IMR-90 (cell line): ENCODE measurements at regions not wholly inside any gene's neighbourhood (a gene's known extent, or its start where the extent isn't known, plus 50 kb on each side); places are given as distances from the start of the nearest gene placed in this dataset.

Experiments
- ATAC-seq: fragments of 200-7000 bp; cut with Tn5 transposase; 2 replicates; pipeline ENCODE4 v1.9.1; 2020; ENCODE audit warnings: low read depth, mild to moderate bottlenecking, moderate library complexity
- BruUV-seq: library from RNA; stranded (reverse); fragments of 400-500 nt; replicated peaks from 2 replicates; lab custom pipeline; 2021; lab: Mats Ljungman, UMichigan
- CTCF ChIA-PET: fragments of 300-600 bp; formaldehyde crosslinking; extraction: SDS; loops from one replicate; lab custom pipeline; 2021; ENCODE audit warnings: antibody characterized with exemption; lab: Yijun Ruan, JAX
- POLR2A ChIA-PET: fragments of 300-600 bp; sonication (Branson Sonifier 250); formaldehyde crosslinking; loops from one replicate; lab custom pipeline; 2022; ENCODE audit warnings: antibody characterized with exemption; ENCODE audit not compliant: unreplicated experiment; lab: Charles Lee
- DNase-seq: peaks from one replicate; pipeline ENCODE4 v3.0.0; 2013
- H2AFZ ChIP-seq: replicated peaks from 2 replicates; pipeline ENCODE3; 2013; ENCODE audit warnings: low read length, mild to moderate bottlenecking; ENCODE audit not compliant: poor library complexity
- H2AK5ac ChIP-seq: 2 replicates; pipeline ENCODE4 v1.6.1; 2013; ENCODE audit warnings: low read depth, low read length, inconsistent platforms
- H2AK9ac ChIP-seq: replicated peaks from 2 replicates; pipeline ENCODE3; 2013; ENCODE audit warnings: mild to moderate bottlenecking, low read depth, low read length, moderate library complexity; ENCODE audit not compliant: poor library complexity
- H2BK120ac ChIP-seq: 2 replicates; pipeline ENCODE4 v1.6.1; 2013; ENCODE audit warnings: low read depth, low read length, inconsistent platforms
- H2BK15ac ChIP-seq: 3 replicates; pipeline ENCODE4 v1.6.1; 2013; ENCODE audit warnings: low read depth, low read length, inconsistent platforms
- H2BK20ac ChIP-seq: 2 replicates; pipeline ENCODE4 v1.6.1; 2013; ENCODE audit warnings: low read depth, mild to moderate bottlenecking, inconsistent platforms, low read length, moderate library complexity
- H2BK5ac ChIP-seq: 2 replicates; pipeline ENCODE4 v1.6.1; 2013; ENCODE audit warnings: mild to moderate bottlenecking, low read depth, low read length, inconsistent platforms; ENCODE audit not compliant: poor library complexity, severe bottlenecking
- H3K14ac ChIP-seq: replicated peaks from 2 replicates; pipeline ENCODE4 v1.6.1; 2013; ENCODE audit warnings: low read depth, low read length, inconsistent platforms
- H3K18ac ChIP-seq: 2 replicates; pipeline ENCODE4 v1.6.1; 2013; ENCODE audit warnings: low read depth, low read length, control low read depth
- H3K23ac ChIP-seq: 2 replicates; pipeline ENCODE4 v1.6.1; 2013; ENCODE audit warnings: low read depth, low read length, inconsistent platforms
- H3K27ac ChIP-seq: 2 replicates; pipeline ENCODE4 v1.5.1; 2013; ENCODE audit warnings: mild to moderate bottlenecking, control low read depth, low read length; ENCODE audit not compliant: insufficient read depth
- H3K27me3 ChIP-seq: 2 replicates; pipeline ENCODE4 v1.6.1; 2013; ENCODE audit warnings: low read length; ENCODE audit not compliant: control insufficient read depth, insufficient read depth
- H3K36me3 ChIP-seq: 2 replicates; pipeline ENCODE4 v1.6.1; 2013; ENCODE audit warnings: low read length, mixed read lengths; ENCODE audit not compliant: control insufficient read depth, insufficient read depth
- H3K4ac ChIP-seq: 2 replicates; pipeline ENCODE4 v1.6.1; 2013; ENCODE audit warnings: low read depth, low read length, inconsistent platforms
- H3K4me1 ChIP-seq: 2 replicates; pipeline ENCODE4 v1.6.1; 2013; ENCODE audit warnings: low read length, mixed read lengths; ENCODE audit not compliant: control insufficient read depth, insufficient read depth
- H3K4me2 ChIP-seq: 2 replicates; pipeline ENCODE4 v1.6.1; 2013; ENCODE audit warnings: low read depth, mild to moderate bottlenecking, control low read depth, low read length, moderate library complexity
- H3K4me3 ChIP-seq: 2 replicates; pipeline ENCODE4 v1.5.1; 2013; ENCODE audit warnings: low read depth, mild to moderate bottlenecking, control low read depth, low read length, moderate library complexity; ENCODE audit not compliant: insufficient read depth
- H3K56ac ChIP-seq: 2 replicates; pipeline ENCODE4 v1.6.1; 2013; ENCODE audit warnings: low read length, inconsistent platforms; ENCODE audit not compliant: insufficient read depth; ENCODE audit errors: extremely low read depth
- H3K79me1 ChIP-seq, 2 experiments: 2 replicates each; pipeline ENCODE4 v1.6.1; 2013; ENCODE audit warnings: low read length in 2 of 2, inconsistent platforms in 1 of 2, low read depth in 1 of 2
- H3K9ac ChIP-seq: 2 replicates; pipeline ENCODE4 v1.6.1; 2013; ENCODE audit warnings: low read depth, low read length, control low read depth
- H3K9me1 ChIP-seq: 2 replicates; pipeline ENCODE4 v1.6.1; 2013; ENCODE audit warnings: low read length, inconsistent platforms; ENCODE audit not compliant: insufficient read depth
- H3K9me3 ChIP-seq: 2 replicates; pipeline ENCODE4 v1.6.1; 2013; ENCODE audit warnings: low read length; ENCODE audit not compliant: control insufficient read depth, insufficient read depth
- H4K20me1 ChIP-seq: 2 replicates; pipeline ENCODE4 v1.6.1; 2013; ENCODE audit warnings: low read length, inconsistent platforms; ENCODE audit not compliant: insufficient read depth
- H4K5ac ChIP-seq: 2 replicates; pipeline ENCODE4 v1.6.1; 2013; ENCODE audit warnings: mild to moderate bottlenecking, low read depth, low read length, control low read depth
- H4K8ac ChIP-seq, 2 experiments: 2 replicates each; pipeline ENCODE4 v1.6.1; 2013; ENCODE audit warnings: low read depth in 2 of 2, low read length in 2 of 2, control low read depth in 1 of 2, inconsistent platforms in 1 of 2
- H4K91ac ChIP-seq: 2 replicates; pipeline ENCODE4 v1.6.1; 2013; ENCODE audit warnings: low read depth, low read length, inconsistent platforms; ENCODE audit not compliant: insufficient read depth
- BHLHE40 ChIP-seq: fragments of 150-350 bp; IDR thresholded peaks from 2 replicates; pipeline ENCODE4 v1.6.1; 2016; ENCODE audit warnings: mild to moderate bottlenecking, low read depth, low read length
- CHD1 ChIP-seq: IDR thresholded peaks from 2 replicates; pipeline ENCODE4 v1.6.1; 2012; ENCODE audit warnings: low read depth, low read length, improper control_type of control experiment
- FOS ChIP-seq: fragments of 150-350 bp; IDR thresholded peaks from 2 replicates; pipeline ENCODE4 v1.6.1; 2016; ENCODE audit warnings: low read depth, low read length
- MAZ ChIP-seq: IDR thresholded peaks from 2 replicates; pipeline ENCODE4 v1.6.1; 2012; ENCODE audit warnings: low read depth, mild to moderate bottlenecking, low read length, improper control_type of control experiment, moderate library complexity, borderline replicate concordance
- POLR2A ChIP-seq: IDR thresholded peaks from 2 replicates; pipeline ENCODE4 v1.6.1; 2012; ENCODE audit warnings: mild to moderate bottlenecking, low read depth, low read length
- RCOR1 ChIP-seq: IDR thresholded peaks from 2 replicates; pipeline ENCODE4 v1.6.1; 2012; ENCODE audit warnings: mild to moderate bottlenecking, low read length, improper control_type of control experiment; ENCODE audit not compliant: insufficient replicate concordance
- RFX5 ChIP-seq: IDR thresholded peaks from 2 replicates; pipeline ENCODE4 v1.8.0; 2012; ENCODE audit warnings: low read depth, mild to moderate bottlenecking, low read length, moderate library complexity
- dilution Hi-C: fragments of 300-500 bp; cut with HindIII; formaldehyde crosslinking; loops from one replicate; pipeline ENCODE4 v1.14.3; 2018; ENCODE audit warnings: low sequenced_read_pairs; ENCODE audit not compliant: unreplicated experiment
- in situ Hi-C: fragments of 300-500 bp; cut with MboI; formaldehyde crosslinking; loops from 3 replicates; pipeline ENCODE4 v1.14.3; 2019; ENCODE audit warnings: low sequenced_read_pairs, inconsistent platforms, mixed read lengths
- intact Hi-C: fragments of 100-400 bp; cut with micrococcal nuclease; formaldehyde crosslinking; loops from 2 replicates; pipeline ENCODE4 v1.10.0; 2022
- TF ChIP-seq, protein P1 (sequence below): conservative IDR thresholded peaks from 2 replicates; pipeline ENCODE4 v1.5.1; 2012; ENCODE audit warnings: mild to moderate bottlenecking, low read depth, low read length, improper control_type of control experiment
- TF ChIP-seq, protein P2 (sequence below): fragments of 150-350 bp; IDR thresholded peaks from 2 replicates; pipeline ENCODE4 v1.6.1; 2016; ENCODE audit warnings: low read depth, mild to moderate bottlenecking, low read length, moderate library complexity, borderline replicate concordance
- TF ChIP-seq, protein P3 (sequence below): fragments of 150-350 bp; IDR thresholded peaks from 2 replicates; pipeline ENCODE4 v1.6.1; 2017; ENCODE audit warnings: mild to moderate bottlenecking, antibody characterized with exemption, low read length, low read depth

DNA sequence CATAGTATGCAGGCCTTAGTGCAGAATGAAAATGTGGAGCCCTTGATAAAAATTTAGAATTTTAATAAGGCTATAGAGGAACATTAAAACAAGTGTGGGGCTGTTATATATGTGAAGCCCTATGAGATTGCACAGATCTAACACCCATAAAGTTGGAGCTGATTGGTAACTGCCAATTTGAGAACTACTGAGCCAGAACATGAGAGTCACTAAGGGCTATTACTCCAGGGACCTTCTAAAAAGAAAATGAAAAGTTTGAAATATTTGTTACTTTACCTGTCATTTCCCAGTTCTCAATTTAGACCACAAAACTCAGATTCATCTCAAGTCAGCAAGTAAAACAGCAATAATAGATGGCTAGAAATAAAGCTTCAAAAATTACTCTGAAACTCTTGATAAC is 898.6 kb downstream of the TLE1 start:
- ChIA-PET CTCF (no interaction called here), POLR2A (no interaction called here)
- Histone ChIP-seq H3K9me1 (no peaks in the 10 kb centered on the region), H3K9ac (no peak overlapping the region), H3K79me1 (no peaks in the 10 kb centered on the region), H3K56ac (no peak overlapping the region), H2AFZ (no peak overlapping the region), H2BK5ac (no peak overlapping the region), H2AK9ac (no peak overlapping the region), H4K8ac (no peak overlapping the region), H3K4me2 (no peak overlapping the region), H3K18ac (no peak overlapping the region), H3K27ac (no peak overlapping the region), H2BK120ac (no peak overlapping the region), H3K4me1 (no peaks in the 10 kb centered on the region), H3K14ac (no peak overlapping the region), H3K4ac (no peak overlapping the region), H3K36me3 (no peaks in the 10 kb centered on the region), H2BK20ac (no peak overlapping the region), H4K20me1 (no peaks in the 10 kb centered on the region), H3K4me3 (no peak overlapping the region), H3K9me3 (no peaks in the 10 kb centered on the region; the same call in 1 of the 2 replicates), H2BK15ac (no peak overlapping the region), H2AK5ac (no peak overlapping the region), H3K23ac (no peak overlapping the region), H3K27me3 (no peaks in the 10 kb centered on the region), H4K91ac (no peak overlapping the region), H4K5ac (no peak overlapping the region)
- intact Hi-C loops (no loop called here), in situ Hi-C loops (no loop called here), dilution Hi-C loops (no loop called here)
- DNase-seq (no peak), ATAC-seq (no peak)
- BruUV-seq = no TSS peak
- TF ChIP-seq, protein P1, sequence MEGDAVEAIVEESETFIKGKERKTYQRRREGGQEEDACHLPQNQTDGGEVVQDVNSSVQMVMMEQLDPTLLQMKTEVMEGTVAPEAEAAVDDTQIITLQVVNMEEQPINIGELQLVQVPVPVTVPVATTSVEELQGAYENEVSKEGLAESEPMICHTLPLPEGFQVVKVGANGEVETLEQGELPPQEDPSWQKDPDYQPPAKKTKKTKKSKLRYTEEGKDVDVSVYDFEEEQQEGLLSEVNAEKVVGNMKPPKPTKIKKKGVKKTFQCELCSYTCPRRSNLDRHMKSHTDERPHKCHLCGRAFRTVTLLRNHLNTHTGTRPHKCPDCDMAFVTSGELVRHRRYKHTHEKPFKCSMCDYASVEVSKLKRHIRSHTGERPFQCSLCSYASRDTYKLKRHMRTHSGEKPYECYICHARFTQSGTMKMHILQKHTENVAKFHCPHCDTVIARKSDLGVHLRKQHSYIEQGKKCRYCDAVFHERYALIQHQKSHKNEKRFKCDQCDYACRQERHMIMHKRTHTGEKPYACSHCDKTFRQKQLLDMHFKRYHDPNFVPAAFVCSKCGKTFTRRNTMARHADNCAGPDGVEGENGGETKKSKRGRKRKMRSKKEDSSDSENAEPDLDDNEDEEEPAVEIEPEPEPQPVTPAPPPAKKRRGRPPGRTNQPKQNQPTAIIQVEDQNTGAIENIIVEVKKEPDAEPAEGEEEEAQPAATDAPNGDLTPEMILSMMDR = no peak
- no peak for TF ChIP-seq RFX5
- TF ChIP-seq FOS = no peak
- TF ChIP-seq MAZ = no peak
- no peak for TF ChIP-seq RCOR1
- no peak for TF ChIP-seq POLR2A
- TF ChIP-seq, protein P2, sequence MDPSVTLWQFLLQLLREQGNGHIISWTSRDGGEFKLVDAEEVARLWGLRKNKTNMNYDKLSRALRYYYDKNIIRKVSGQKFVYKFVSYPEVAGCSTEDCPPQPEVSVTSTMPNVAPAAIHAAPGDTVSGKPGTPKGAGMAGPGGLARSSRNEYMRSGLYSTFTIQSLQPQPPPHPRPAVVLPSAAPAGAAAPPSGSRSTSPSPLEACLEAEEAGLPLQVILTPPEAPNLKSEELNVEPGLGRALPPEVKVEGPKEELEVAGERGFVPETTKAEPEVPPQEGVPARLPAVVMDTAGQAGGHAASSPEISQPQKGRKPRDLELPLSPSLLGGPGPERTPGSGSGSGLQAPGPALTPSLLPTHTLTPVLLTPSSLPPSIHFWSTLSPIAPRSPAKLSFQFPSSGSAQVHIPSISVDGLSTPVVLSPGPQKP = no peak
- TF ChIP-seq, protein P3, sequence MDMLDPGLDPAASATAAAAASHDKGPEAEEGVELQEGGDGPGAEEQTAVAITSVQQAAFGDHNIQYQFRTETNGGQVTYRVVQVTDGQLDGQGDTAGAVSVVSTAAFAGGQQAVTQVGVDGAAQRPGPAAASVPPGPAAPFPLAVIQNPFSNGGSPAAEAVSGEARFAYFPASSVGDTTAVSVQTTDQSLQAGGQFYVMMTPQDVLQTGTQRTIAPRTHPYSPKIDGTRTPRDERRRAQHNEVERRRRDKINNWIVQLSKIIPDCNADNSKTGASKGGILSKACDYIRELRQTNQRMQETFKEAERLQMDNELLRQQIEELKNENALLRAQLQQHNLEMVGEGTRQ = no peak
- no peak for TF ChIP-seq CHD1
- no peak for TF ChIP-seq BHLHE40
